T-helper 9 cell (primary cell): ENCODE measurements at regions not wholly inside any gene's neighbourhood (a gene's known extent, or its start where the extent isn't known, plus 50 kb on each side); places are given as distances from the start of the nearest gene placed in this dataset.
"Not testable (repeated sequence)": the region's sequence is repeated elsewhere in the genome, so short reads cannot be mapped to it uniquely, and the experiment has no call there.

Experiments used
- DNase-seq: peaks from one replicate; pipeline ENCODE4 v3.0.0-alpha.2; 2020

DNA sequence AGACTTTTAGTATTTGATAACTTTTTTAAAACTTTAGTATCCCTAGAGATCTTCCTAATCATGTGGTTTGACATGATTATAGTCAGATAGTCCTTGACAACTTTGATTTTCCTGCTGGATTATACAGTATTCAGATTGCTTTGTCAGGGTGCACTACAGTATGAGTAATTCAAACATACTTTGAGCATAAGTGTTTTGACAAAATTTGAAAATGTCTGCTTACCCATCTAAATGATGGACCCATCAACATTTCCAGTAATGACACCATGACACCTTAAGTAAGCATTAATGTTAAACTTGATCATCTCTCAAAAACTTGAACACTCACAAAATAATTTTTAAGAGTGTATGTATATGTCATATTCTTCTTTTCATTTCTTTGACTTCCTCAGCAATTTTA, 514.5 kb upstream of the SMIM31 start:
- DNase-seq = no peak

GRCh38 chr4:164239976-164240375, 514.0 kb upstream of the SMIM31 start:
- no peak for DNase-seq

- no peak for DNase-seq
Observed at GRCh38 chr4:164251257-164251656, 502.7 kb upstream of the SMIM31 start.

DNA sequence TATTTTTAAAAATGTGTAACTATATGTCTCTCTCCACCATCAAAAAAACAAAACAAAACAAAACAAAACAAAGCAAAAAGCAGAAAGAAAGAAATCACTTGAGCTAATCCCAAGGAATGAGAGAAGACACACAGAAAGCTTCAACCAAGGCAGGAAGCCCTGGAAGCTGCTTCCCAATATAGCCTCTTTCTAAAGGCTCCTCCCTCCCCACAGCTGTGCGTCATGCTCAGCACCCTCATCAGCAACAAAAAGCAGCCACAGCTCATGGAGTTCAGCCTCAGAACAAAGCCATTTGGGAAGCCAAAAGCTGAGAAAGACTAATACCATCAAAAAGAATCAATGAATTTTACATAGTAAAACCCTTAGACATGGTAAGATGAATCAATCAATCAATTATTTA, 501.6 kb upstream of the SMIM31 start:
- no peak for DNase-seq

GRCh38 chr4:164261831-164262230, 492.1 kb upstream of the SMIM31 start:
- DNase-seq = no peak

GRCh38 chr4:164262508-164262907, 491.4 kb upstream of the SMIM31 start:
- DNase-seq = not testable (repeated sequence)

GRCh38 chr4:164277414-164277813, 476.5 kb upstream of the SMIM31 start:
- DNase-seq = not testable (repeated sequence)

- DNase-seq = no peak
Observed at GRCh38 chr4:164287173-164287572, 466.8 kb upstream of the SMIM31 start.

GRCh38 chr4:164288578-164288977, 465.4 kb upstream of the SMIM31 start:
- no peak for DNase-seq

DNA sequence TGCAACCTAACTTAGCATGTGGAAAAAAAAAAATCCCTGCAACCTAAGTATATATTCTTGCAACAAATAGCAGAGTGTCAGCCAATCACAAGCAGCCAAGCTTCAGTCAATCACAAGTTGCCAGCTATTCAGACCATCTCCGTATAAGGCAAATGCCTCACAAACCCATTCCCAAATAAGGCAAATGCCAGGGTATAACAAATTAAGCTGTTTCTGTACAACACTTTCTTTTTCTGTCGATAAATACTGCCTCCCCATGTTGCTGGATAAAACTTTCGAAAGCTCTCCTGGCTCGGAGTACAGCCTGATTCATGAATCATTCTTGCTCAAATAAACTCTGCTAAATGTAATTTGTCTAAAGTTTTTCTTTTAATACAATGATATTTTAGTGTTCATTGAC, 460.7 kb upstream of the SMIM31 start:
- no peak for DNase-seq

GRCh38 chr4:164293743-164294142, 460.2 kb upstream of the SMIM31 start:
- DNase-seq = no peak

- DNase-seq = no peak
Observed at GRCh38 chr4:164301430-164301829, 452.5 kb upstream of the SMIM31 start.

DNA sequence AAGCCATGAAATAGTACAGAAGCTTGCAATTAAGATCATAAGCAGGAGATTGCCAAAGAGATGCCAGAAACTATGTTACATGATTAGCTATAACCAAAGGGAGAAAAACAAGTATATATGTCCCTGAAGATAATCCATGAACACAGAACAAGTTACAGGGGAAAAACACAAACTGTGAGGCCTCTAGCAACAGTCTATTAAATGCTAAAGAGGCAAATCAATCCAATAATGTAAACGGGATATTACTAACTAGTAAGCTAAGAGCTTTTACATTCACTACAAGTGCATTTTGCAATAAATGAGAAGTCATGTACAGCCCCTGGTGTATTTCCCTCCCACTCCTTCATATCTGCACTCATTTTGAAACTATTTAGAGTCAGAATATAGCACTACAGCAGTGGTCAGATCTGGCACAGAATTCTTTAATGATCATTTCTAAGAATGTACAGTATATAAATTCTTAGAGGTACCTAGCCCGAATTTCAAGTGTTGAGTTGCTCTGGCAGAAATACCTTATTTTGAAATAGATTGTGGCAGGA, 449.8 kb upstream of the SMIM31 start:
- no peak for DNase-seq

GRCh38 chr4:164304861-164305260, 449.1 kb upstream of the SMIM31 start:
- no peak for DNase-seq

DNA sequence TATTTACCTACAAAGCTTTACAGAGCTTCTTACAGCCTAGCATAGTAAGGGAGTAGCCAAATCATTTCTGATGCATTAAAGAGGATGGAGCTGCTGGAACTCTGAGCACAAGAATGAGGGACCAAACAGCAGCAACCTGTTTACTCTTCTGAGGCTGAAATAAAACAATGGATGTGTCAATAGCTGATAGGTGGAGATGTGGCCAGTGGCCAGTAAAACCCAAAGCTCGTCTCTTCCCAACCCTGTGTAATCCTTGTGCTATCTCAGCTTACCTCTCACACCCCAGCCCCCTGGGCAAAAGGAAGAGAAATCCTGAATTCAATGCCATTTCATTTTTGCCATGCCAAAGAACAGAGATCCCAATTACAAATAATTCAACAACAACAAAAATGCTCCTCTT, 446.7 kb upstream of the SMIM31 start:
- no peak for DNase-seq

DNA sequence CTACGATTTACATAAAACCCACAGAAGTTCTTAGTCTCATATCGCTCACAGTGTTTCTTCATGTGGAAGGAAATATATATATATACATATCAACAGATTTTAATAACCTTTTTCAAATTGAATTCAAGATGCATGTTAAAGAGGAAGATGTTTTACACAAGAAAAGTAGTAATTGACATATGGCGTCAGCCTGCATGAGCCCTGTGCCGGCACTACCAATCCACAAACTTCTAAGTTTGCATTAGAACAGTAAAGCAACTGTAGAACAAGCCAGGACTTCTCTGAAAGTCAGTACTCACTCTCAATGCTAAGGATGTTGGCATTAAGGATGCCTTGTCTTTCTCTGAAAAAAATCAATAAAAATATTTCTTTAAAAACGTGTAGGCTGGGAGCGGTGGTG, 441.3 kb upstream of the SMIM31 start:
- no peak for DNase-seq

DNA sequence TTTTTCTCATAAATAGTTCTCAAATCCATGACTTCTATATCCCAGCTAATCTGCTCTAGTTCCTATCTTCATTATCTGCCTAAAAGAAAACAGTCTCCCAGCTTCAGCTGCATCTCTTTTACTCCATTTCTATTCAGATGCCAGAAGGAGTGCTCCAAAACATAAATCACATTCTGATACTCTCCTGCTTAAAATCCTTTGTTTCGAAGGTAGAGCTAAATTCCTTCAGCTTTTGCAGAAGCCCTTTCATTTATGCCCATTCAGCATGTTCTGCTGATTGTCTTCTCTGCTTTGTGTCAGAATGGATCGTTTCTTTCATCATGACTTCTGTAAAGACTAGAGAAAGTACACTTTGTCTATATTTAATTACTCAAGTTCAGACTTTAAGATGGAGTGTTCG, 440.1 kb upstream of the SMIM31 start:
- no peak for DNase-seq

DNA sequence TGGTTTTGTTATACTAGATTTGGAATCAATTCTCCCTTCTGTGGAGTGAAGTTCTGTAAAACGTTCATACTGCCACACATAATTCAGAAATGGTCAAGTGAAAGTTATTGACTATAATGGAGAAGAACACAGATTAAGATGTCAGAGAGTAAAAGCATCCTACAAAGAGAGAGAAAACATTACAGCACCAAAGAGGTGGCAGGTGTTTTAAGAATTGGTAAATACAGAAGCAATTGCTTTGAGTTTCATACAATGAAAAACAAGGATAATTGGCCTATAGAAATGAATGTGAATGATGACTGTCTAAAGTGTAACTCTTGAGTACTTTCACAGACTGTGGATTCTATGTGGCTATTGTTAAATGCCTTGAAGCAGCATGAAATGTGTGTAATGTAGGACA, 435.6 kb upstream of the SMIM31 start:
- DNase-seq = no peak

GRCh38 chr4:164319688-164320087, 434.2 kb upstream of the SMIM31 start:
- DNase-seq = no peak

GRCh38 chr4:164320847-164321246, 433.1 kb upstream of the SMIM31 start:
- no peak for DNase-seq

- no peak for DNase-seq
Observed at GRCh38 chr4:164326056-164326455, 427.9 kb upstream of the SMIM31 start.

DNA sequence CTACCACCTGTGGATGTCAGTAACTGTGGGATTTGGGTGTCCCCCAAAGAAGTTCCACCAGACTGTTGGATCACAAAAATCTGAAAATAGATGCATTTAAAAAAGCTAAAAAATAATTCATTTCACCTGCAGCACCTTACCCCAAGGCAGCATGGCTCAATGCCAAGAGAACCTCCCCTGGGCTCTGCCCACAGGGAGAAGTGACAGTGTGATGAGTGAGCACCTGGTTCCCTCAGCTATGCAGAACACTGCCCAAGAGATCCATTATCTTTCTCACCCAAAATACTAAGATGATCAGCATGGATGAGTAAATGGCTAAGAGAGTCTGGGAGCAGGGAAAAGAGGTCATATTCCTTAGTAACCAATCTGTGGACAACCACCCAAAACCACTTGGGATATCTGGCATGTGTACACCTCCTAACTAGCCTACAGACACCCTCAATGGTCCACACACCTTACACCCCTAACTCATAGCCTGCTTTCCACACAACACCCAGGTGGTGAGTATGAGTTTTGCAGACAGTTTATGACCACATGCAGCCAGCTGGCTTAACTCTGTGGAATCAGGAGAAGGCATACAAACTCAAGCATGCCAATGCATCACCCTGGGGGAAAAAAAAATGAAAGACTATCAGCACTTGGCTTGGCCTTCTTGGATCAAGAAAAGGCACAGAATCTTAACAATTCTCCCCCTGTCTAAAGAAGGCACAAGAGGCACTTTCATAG, 416.5 kb upstream of the SMIM31 start:
- no peak for DNase-seq

- DNase-seq = no peak
Observed at GRCh38 chr4:164343472-164343976, 410.4 kb upstream of the SMIM31 start.

- no peak for DNase-seq
Observed at GRCh38 chr4:164345756-164346155, 408.2 kb upstream of the SMIM31 start.

- DNase-seq = no peak
Observed at GRCh38 chr4:164350061-164350460, 403.9 kb upstream of the SMIM31 start.
